HepG2 (cell line): ENCODE measurements at regions not wholly inside any gene's neighbourhood (a gene's known extent, or its start where the extent isn't known, plus 50 kb on each side); places are given as distances from the start of the nearest gene placed in this dataset.

ENCODE experiments used
- POLR2A ChIP-seq, 2 experiments: IDR thresholded peaks; 2 replicates each; pipeline ENCODE4 v1.6.1; 2011; ENCODE audit warnings: low read depth in 2 of 2, low read length in 2 of 2, mild to moderate bottlenecking in 1 of 2, moderate library complexity in 1 of 2; ENCODE audit not compliant: insufficient read depth in 1 of 2
- POLR2AphosphoS5 ChIP-seq: IDR thresholded peaks from 2 replicates; pipeline ENCODE4 v1.6.1; 2012; ENCODE audit warnings: low read depth, low read length
- RBFOX2 ChIP-seq: fragments of 200-400 bp; formaldehyde crosslinking; IDR thresholded peaks from 2 replicates; pipeline ENCODE4 v1.6.1; 2017; ENCODE audit warnings: low read depth, mild to moderate bottlenecking, low read length
- ZNF207 ChIP-seq: fragments of 450-650 bp; IDR thresholded peaks from 2 replicates; pipeline ENCODE4 v1.6.1; 2016; ENCODE audit warnings: antibody characterized with exemption, borderline replicate concordance
- ZNF687 ChIP-seq: sonication (generic); formaldehyde crosslinking; IDR thresholded peaks from 2 replicates; pipeline ENCODE4 v1.5.1; 2020; ENCODE audit warnings: mild to moderate bottlenecking, missing genetic modification reagents, moderate library complexity
- TF ChIP-seq, protein P1 (sequence below): sonication (generic); formaldehyde crosslinking; conservative IDR thresholded peaks from 2 replicates; pipeline ENCODE4 v1.4.0; 2020; ENCODE audit warnings: missing genetic modification reagents
- TF ChIP-seq, protein P2 (sequence below): sonication (generic); formaldehyde crosslinking; IDR thresholded peaks from 2 replicates; pipeline ENCODE4 v1.5.0; 2020; ENCODE audit warnings: mild to moderate bottlenecking, missing genetic modification reagents, moderate library complexity

- no peak for TF ChIP-seq ZNF687 (CRISPR knock-in tag)
- no peak for TF ChIP-seq POLR2AphosphoS5
- TF ChIP-seq, protein P1, sequence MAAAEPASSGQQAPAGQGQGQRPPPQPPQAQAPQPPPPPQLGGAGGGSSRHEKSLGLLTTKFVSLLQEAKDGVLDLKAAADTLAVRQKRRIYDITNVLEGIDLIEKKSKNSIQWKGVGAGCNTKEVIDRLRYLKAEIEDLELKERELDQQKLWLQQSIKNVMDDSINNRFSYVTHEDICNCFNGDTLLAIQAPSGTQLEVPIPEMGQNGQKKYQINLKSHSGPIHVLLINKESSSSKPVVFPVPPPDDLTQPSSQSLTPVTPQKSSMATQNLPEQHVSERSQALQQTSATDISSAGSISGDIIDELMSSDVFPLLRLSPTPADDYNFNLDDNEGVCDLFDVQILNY (CRISPR knock-in tag): no peak
- TF ChIP-seq RBFOX2: no peak
- TF ChIP-seq, protein P2, sequence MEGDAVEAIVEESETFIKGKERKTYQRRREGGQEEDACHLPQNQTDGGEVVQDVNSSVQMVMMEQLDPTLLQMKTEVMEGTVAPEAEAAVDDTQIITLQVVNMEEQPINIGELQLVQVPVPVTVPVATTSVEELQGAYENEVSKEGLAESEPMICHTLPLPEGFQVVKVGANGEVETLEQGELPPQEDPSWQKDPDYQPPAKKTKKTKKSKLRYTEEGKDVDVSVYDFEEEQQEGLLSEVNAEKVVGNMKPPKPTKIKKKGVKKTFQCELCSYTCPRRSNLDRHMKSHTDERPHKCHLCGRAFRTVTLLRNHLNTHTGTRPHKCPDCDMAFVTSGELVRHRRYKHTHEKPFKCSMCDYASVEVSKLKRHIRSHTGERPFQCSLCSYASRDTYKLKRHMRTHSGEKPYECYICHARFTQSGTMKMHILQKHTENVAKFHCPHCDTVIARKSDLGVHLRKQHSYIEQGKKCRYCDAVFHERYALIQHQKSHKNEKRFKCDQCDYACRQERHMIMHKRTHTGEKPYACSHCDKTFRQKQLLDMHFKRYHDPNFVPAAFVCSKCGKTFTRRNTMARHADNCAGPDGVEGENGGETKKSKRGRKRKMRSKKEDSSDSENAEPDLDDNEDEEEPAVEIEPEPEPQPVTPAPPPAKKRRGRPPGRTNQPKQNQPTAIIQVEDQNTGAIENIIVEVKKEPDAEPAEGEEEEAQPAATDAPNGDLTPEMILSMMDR (CRISPR knock-in tag): no peak
- no peak for TF ChIP-seq ZNF207
- no peak for TF ChIP-seq POLR2A (IDR thresholded peaks at IDR 0.05; ENCODE audit: insufficient read depth in 1 of 2, low read depth in 2 of 2, low read length in 2 of 2)
Measured at GRCh38 chr20:40463171-40463570, 225.9 kb downstream of the MAFB start.
